ENCODE measurements at regions not wholly inside any gene's neighbourhood (a gene's known extent, or its start where the extent isn't known, plus 50 kb on each side); places are given as distances from the start of the nearest gene placed in this dataset.

DNA sequence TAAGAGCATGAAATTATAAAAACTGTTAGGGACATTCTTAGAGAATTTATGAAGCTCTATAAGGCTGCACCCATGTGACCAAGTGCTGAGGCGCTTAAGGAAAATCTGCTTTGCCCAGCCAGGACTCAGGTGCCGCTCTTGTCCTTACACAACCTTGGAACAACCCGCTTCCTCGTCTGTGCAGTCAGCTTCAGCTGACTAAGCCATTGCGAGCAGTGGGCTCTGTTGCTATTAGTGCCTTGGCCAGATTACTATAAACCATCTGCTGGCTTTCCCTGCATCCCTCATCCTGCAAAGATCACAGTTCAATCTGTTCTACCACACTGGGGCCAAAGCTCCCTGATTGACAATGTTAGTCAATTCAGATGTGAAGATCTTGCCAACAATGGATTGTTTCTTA lies 89.1 kb upstream of the E2F3 start:
- Mint-ChIP-seq H3K4me3 (no peak overlapping the region), H3K36me3 (no peaks in the 10 kb centered on the region), H3K4me1 (no peaks in the 10 kb centered on the region), H3K9me3 (peaks cover 0 to 5% (median 0%) of the 10 kb centered on the region in 8 donors), H3K27ac (no peak overlapping the region), H3K27me3 (peaks cover 3 to 4% of the 10 kb centered on the region in 2 donors)
- Histone ChIP-seq H3K36me3 (ENCODE audit: insufficient read depth, low read length) (no peaks in the 10 kb centered on the region), H3K4me1 (ENCODE audit: insufficient read depth, low read length) (no peaks in the 10 kb centered on the region), H3K4me3 (ENCODE audit: low read length in 2 of 2) (no peak overlapping the region), H3K27me3 (ENCODE audit: insufficient read depth, low read length) (no peaks in the 10 kb centered on the region), H3K27ac (ENCODE audit: low read depth, low read length) (no peak overlapping the region), H3K9me3 (ENCODE audit: control insufficient read depth in 1 of 2, low read length in 2 of 2) (no peaks in the 10 kb centered on the region)
- intact Hi-C loops (cut with micrococcal nuclease): no loop called here
- no peak for DNase-seq
- CTCF ChIA-PET (ENCODE audit: partially characterized antibody): interaction anchor here (1.4 kb wide), 1 partner anchor 92 kb away, joined by 5 read pairs; no protein-coding TSS in a partner anchor
- POLR2A ChIA-PET (ENCODE audit: partially characterized antibody): interaction anchor here (0.9 to 1.8 kb wide), 2 partner anchors 54 to 90 kb away, joined by 3 to 7 read pairs; no protein-coding TSS in a partner anchor

DNA sequence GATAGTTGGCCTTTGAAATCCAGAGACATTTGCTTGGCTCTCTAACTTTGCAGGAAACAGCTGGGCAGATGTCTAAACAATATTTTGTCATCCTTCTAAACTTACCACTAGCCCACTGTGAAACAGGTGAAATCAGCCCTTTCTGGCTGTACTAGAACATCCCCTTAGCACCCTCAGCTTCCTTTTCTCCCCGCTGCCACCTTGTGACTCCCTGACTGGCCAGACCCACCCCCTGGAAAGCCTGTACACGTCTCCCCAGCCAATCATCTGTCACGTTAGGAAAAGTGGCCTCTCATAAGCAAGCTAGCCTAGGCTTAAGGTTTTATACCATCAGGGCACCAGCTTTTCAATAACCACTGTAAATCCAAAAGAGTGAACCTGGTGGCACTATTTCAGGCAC lies 88.6 kb upstream of the E2F3 start:
- Mint-ChIP-seq H3K4me3 (no peak overlapping the region), H3K27ac (no peak overlapping the region)
- CTCF ChIA-PET (ENCODE audit: partially characterized antibody): interaction anchor here (1.4 kb wide), 1 partner anchor 92 kb away, joined by 5 read pairs; no protein-coding TSS in a partner anchor

DNA sequence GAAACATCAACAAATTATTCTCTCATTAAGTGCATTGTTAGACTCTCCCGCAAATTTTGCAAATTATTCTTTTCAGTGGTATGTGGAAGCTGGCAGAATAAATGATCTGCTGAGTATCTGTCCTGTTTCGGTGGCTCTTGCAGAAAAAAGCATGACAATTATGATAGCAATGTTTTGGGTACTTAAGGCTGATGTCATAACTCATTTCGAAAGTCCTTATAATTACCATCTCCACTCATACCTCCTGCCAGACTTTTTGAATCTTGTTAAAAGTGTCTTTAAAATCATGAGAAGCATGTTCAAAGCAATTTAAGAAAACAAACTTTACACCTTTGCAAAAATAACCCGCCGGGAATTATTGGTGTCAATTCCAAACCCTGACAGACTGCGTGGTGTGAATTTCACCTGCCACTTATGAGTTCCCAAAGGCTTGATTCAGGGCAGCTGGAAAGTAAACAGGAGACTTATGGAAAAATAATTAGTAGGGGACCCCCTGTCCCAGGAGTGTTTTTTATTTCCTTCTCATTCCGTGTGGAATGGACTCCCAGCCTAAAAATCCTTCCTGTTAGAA lies 87.6 kb upstream of the E2F3 start:
- intact Hi-C loops (cut with micrococcal nuclease): no loop called here
- H3K4me3 Mint-ChIP-seq: no peak overlapping the region
- Histone ChIP-seq H3K9me3 (ENCODE audit: control insufficient read depth in 1 of 2, low read length in 2 of 2) (no peaks in the 10 kb centered on the region), H3K4me3 (ENCODE audit: low read length in 2 of 2) (no peak overlapping the region), H3K27me3 (ENCODE audit: insufficient read depth, low read length) (no peaks in the 10 kb centered on the region), H3K4me1 (ENCODE audit: insufficient read depth, low read length) (no peaks in the 10 kb centered on the region), H3K36me3 (ENCODE audit: insufficient read depth, low read length) (no peaks in the 10 kb centered on the region), H3K27ac (ENCODE audit: low read depth, low read length) (no peak overlapping the region)
- H3K36me3 Mint-ChIP-seq: no peaks in the 10 kb centered on the region
- H3K27me3 Mint-ChIP-seq: peaks cover 1 to 4% of the 10 kb centered on the region in 2 donors
- POLR2A ChIA-PET (ENCODE audit: partially characterized antibody): interaction anchor here (0.9 to 1.8 kb wide), 4 partner anchors 22 to 53 kb away, joined by 3 to 7 read pairs (median 3); no protein-coding TSS in a partner anchor
- H3K4me1 Mint-ChIP-seq: peaks cover 0 to 3% (median under 1%) of the 10 kb centered on the region in 4 donors
- CTCF ChIA-PET (ENCODE audit: partially characterized antibody): no interaction called here
- DNase-seq: no peak
- no peak overlapping the region for H3K27ac Mint-ChIP-seq
- peaks cover 0 to 5% (median 0%) of the 10 kb centered on the region in 8 donors for H3K9me3 Mint-ChIP-seq

More for the DNA sequence above, 88.6 kb upstream of the E2F3 start:
- DNase-seq: no peak
- Mint-ChIP-seq H3K36me3 (no peaks in the 10 kb centered on the region), H3K27me3 (peaks cover 3 to 4% of the 10 kb centered on the region in 2 donors), H3K4me1 (no peaks in the 10 kb centered on the region), H3K9me3 (peaks cover 0 to 5% (median 0%) of the 10 kb centered on the region in 8 donors)
- Histone ChIP-seq H3K4me3 (ENCODE audit: low read length in 2 of 2) (no peak overlapping the region), H3K27ac (ENCODE audit: low read depth, low read length) (no peak overlapping the region), H3K4me1 (ENCODE audit: insufficient read depth, low read length) (no peaks in the 10 kb centered on the region), H3K36me3 (ENCODE audit: insufficient read depth, low read length) (no peaks in the 10 kb centered on the region), H3K9me3 (ENCODE audit: control insufficient read depth in 1 of 2, low read length in 2 of 2) (no peaks in the 10 kb centered on the region), H3K27me3 (ENCODE audit: insufficient read depth, low read length) (no peaks in the 10 kb centered on the region)
- POLR2A ChIA-PET (ENCODE audit: partially characterized antibody): interaction anchor here (0.9 to 1.8 kb wide), 3 partner anchors 23 to 90 kb away, joined by 3 to 7 read pairs (median 3); no protein-coding TSS in a partner anchor
- intact Hi-C loops (cut with micrococcal nuclease): no loop called here

DNA sequence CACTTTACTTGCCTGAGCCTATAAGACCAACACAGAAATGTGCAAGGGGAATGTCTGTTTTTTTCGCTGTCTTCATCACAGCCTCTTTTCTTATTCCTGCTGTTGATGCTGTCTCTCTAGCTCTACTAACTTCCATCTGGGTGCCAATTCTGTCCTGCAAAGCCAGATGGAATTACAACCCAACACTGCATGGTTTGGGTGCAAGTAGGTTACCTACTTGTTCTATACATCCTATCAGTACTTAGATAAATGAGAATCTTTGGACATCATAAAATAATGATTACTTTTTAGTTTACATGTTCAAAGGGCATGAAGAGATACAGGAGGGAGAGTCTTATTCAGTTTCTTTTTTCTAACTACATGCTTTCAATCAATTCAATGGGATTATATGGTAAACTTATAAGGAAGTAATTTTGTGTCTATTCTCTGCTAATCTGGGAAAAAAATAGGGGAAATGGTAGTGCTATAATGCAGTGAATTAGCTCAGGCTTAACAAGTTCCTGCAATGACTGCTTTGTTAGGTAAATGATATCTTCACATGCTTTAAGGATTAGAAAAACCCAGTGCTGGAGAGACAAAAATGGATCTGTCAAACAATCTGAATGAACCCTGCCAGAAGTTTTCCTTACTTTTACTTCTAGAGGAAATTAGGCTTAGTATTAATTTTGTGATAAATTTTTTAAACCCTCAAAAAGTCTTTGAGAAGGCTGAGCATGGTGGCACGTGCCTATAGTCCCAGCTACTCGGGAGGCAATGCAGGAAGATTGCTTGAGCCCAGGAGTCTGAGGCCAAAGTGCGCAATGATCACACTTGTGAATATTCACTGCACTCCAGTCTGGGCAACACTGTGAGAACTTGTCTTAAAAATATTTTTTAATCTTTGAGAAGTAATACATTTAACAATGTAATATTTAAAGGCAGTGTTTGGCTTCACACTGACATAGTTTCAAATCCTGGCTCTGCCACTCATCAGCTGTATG lies 86.5 kb upstream of the E2F3 start:
- CTCF ChIA-PET (ENCODE audit: partially characterized antibody): interaction anchor here (0.7 to 1.6 kb wide), 3 partner anchors 25 to 89 kb away, joined by 3 to 4 read pairs (median 4); no protein-coding TSS in a partner anchor
- Histone ChIP-seq H3K9me3 (ENCODE audit: control insufficient read depth in 1 of 2, low read length in 2 of 2) (no peaks in the 10 kb centered on the region), H3K4me3 (ENCODE audit: low read length in 2 of 2) (no peak overlapping the region), H3K27ac (ENCODE audit: low read depth, low read length) (no peak overlapping the region), H3K4me1 (ENCODE audit: insufficient read depth, low read length) (peaks cover 4% of the 10 kb centered on the region), H3K27me3 (ENCODE audit: insufficient read depth, low read length) (no peaks in the 10 kb centered on the region), H3K36me3 (ENCODE audit: insufficient read depth, low read length) (no peaks in the 10 kb centered on the region)
- Mint-ChIP-seq H3K4me1 (peaks cover 5 to 13% (median 9%) of the 10 kb centered on the region in 4 donors), H3K27me3 (peaks cover 1 to 4% of the 10 kb centered on the region in 2 donors), H3K4me3 (no peak overlapping the region), H3K36me3 (peaks cover 0 to 4% of the 10 kb centered on the region in 2 donors), H3K9me3 (peaks cover 0 to 8% (median 4%) of the 10 kb centered on the region in 8 donors), H3K27ac (no peak overlapping the region)
- intact Hi-C loops (cut with micrococcal nuclease): no loop called here
- DNase-seq: no peak
- POLR2A ChIA-PET (ENCODE audit: partially characterized antibody): interaction anchor here (1.0 to 1.2 kb wide), 3 partner anchors 50 to 86 kb away, joined by 3 read pairs; partner anchors contain the start of gene E2F3

DNA sequence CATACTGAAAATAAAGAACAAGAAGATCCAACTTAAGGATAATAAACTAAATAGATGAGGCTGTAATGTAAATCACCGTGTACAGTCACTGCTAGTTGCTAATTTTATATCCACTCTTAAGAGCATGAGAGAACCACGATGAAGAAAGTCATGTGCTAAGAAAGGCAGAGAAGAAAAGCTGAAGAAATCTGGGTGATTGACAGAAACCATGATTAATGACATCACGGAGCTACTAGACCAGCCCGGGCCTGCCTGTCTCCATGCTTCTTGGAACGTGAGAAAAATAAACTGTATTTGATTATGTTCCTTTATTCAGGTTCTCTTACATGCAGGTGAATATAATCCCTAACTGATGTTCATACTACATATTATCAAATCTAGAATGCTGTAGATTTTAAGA lies 84.2 kb upstream of the E2F3 start:
- Histone ChIP-seq H3K4me3 (ENCODE audit: low read length in 2 of 2) (no peak overlapping the region), H3K9me3 (ENCODE audit: control insufficient read depth in 1 of 2, low read length in 2 of 2) (no peaks in the 10 kb centered on the region), H3K27ac (ENCODE audit: low read depth, low read length) (no peak overlapping the region), H3K4me1 (ENCODE audit: insufficient read depth, low read length) (peaks cover 16% of the 10 kb centered on the region), H3K27me3 (ENCODE audit: insufficient read depth, low read length) (no peaks in the 10 kb centered on the region), H3K36me3 (ENCODE audit: insufficient read depth, low read length) (no peaks in the 10 kb centered on the region)
- Mint-ChIP-seq H3K4me3 (no peak overlapping the region), H3K9me3 (peaks cover 0 to 8% (median 3%) of the 10 kb centered on the region in 8 donors), H3K27ac (no peak overlapping the region), H3K27me3 (peaks cover 1 to 4% of the 10 kb centered on the region in 2 donors), H3K36me3 (peaks cover 0 to 4% of the 10 kb centered on the region in 2 donors), H3K4me1 (peaks cover 10 to 26% (median 19%) of the 10 kb centered on the region in 4 donors)
- DNase-seq: no peak
- POLR2A ChIA-PET (ENCODE audit: partially characterized antibody): interaction anchor here (1.3 to 5.7 kb wide), 5 partner anchors 19 to 88 kb away, joined by 4 to 363 read pairs (median 94); partner anchors contain the start of gene E2F3
- intact Hi-C loops (cut with micrococcal nuclease): no loop called here
- CTCF ChIA-PET (ENCODE audit: partially characterized antibody): interaction anchor here (1.5 to 4.4 kb wide), 2 partner anchors 23 to 210 kb away, joined by 5 to 20 read pairs; no protein-coding TSS in a partner anchor

DNA sequence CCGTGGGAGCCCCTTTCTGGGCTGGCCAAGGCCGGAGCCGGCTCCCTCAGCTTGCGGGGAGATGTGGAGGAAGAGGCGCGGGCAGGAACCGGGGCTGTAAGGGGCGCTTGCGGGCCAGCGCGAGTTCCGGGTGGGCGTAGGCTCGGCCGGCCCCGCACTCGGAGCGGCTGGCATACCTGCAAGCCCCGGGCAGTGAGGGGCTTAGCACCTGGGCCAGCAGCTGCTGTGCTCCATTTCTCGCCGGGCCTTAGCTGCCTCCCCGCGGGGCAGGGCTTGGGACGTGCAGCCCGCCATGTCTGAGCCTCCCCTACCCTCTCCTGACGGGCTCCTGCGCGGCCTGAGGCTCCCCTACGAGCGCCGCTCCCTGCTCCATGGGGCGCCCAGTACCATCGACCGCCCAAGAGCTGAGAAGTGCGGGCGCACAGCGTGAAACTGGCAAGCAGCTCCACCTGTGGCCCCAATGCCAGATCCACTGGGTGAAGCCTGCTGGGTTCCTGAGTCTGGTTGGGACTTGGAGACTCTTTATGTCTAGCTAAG lies 82.8 kb upstream of the E2F3 start:
- Histone ChIP-seq H3K4me1 (ENCODE audit: insufficient read depth, low read length) (peaks cover 16% of the 10 kb centered on the region), H3K27me3 (ENCODE audit: insufficient read depth, low read length) (no peaks in the 10 kb centered on the region), H3K36me3 (ENCODE audit: insufficient read depth, low read length) (no peaks in the 10 kb centered on the region), H3K4me3 (ENCODE audit: low read length in 2 of 2) (no peak overlapping the region), H3K27ac (ENCODE audit: low read depth, low read length) (no peak overlapping the region), H3K9me3 (ENCODE audit: control insufficient read depth in 1 of 2, low read length in 2 of 2) (no peaks in the 10 kb centered on the region)
- Mint-ChIP-seq H3K4me3 (peak overlapping the region in 7 of 8 donors; percentile 87 to 96 (median 95)), H3K27ac (peak overlapping the region; percentile 88 to 98 (median 97)), H3K9me3 (peaks cover 0 to 8% (median 3%) of the 10 kb centered on the region in 8 donors), H3K36me3 (peaks cover 0 to 4% of the 10 kb centered on the region in 2 donors), H3K4me1 (peaks cover 10 to 26% (median 19%) of the 10 kb centered on the region in 4 donors), H3K27me3 (peaks cover 0 to 1% of the 10 kb centered on the region in 2 donors)
- POLR2A ChIA-PET (ENCODE audit: partially characterized antibody): interaction anchor here (0.6 to 5.7 kb wide), 36 partner anchors 8 to 215 kb away, joined by 3 to 363 read pairs (median 7); partner anchors contain the start of genes CDKAL1, E2F3 and MBOAT1
- intact Hi-C loops (cut with micrococcal nuclease): loop anchor here (1.0 kb wide), 2 partner anchors 17 to 47 kb away; no protein-coding TSS in a partner anchor
- DNase-seq: no peak
- CTCF ChIA-PET (ENCODE audit: partially characterized antibody): interaction anchor here (0.7 to 4.4 kb wide), 15 partner anchors 10 to 212 kb away, joined by 3 to 60 read pairs (median 8); no protein-coding TSS in a partner anchor

All from CD4-positive, alpha-beta memory T cell (primary cell).